ENCODE measurements at regions not wholly inside any gene's neighbourhood (a gene's known extent, or its start where the extent isn't known, plus 50 kb on each side); places are given as distances from the start of the nearest gene placed in this dataset.

DNA sequence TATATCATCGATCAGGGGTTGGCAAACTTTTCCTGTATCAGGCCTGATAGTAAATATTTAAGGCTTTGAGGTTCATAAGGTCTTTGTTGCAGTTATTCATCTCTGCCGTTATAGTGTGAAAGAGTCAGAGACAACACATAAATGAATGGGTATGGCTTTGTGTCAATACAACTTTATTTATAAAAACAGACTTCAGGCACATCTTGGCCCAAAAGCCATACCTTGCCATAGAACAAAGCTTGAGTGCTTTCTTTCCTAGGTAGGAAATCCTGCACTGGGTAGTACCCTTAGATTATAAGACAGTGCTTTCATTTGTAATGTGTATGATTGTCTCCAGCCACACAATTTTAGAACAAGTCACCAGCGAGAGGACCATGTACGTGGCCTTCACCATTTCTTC is 58.9 kb upstream of the MAGI1 start (continued):
- TF ChIP-seq, protein P1, sequence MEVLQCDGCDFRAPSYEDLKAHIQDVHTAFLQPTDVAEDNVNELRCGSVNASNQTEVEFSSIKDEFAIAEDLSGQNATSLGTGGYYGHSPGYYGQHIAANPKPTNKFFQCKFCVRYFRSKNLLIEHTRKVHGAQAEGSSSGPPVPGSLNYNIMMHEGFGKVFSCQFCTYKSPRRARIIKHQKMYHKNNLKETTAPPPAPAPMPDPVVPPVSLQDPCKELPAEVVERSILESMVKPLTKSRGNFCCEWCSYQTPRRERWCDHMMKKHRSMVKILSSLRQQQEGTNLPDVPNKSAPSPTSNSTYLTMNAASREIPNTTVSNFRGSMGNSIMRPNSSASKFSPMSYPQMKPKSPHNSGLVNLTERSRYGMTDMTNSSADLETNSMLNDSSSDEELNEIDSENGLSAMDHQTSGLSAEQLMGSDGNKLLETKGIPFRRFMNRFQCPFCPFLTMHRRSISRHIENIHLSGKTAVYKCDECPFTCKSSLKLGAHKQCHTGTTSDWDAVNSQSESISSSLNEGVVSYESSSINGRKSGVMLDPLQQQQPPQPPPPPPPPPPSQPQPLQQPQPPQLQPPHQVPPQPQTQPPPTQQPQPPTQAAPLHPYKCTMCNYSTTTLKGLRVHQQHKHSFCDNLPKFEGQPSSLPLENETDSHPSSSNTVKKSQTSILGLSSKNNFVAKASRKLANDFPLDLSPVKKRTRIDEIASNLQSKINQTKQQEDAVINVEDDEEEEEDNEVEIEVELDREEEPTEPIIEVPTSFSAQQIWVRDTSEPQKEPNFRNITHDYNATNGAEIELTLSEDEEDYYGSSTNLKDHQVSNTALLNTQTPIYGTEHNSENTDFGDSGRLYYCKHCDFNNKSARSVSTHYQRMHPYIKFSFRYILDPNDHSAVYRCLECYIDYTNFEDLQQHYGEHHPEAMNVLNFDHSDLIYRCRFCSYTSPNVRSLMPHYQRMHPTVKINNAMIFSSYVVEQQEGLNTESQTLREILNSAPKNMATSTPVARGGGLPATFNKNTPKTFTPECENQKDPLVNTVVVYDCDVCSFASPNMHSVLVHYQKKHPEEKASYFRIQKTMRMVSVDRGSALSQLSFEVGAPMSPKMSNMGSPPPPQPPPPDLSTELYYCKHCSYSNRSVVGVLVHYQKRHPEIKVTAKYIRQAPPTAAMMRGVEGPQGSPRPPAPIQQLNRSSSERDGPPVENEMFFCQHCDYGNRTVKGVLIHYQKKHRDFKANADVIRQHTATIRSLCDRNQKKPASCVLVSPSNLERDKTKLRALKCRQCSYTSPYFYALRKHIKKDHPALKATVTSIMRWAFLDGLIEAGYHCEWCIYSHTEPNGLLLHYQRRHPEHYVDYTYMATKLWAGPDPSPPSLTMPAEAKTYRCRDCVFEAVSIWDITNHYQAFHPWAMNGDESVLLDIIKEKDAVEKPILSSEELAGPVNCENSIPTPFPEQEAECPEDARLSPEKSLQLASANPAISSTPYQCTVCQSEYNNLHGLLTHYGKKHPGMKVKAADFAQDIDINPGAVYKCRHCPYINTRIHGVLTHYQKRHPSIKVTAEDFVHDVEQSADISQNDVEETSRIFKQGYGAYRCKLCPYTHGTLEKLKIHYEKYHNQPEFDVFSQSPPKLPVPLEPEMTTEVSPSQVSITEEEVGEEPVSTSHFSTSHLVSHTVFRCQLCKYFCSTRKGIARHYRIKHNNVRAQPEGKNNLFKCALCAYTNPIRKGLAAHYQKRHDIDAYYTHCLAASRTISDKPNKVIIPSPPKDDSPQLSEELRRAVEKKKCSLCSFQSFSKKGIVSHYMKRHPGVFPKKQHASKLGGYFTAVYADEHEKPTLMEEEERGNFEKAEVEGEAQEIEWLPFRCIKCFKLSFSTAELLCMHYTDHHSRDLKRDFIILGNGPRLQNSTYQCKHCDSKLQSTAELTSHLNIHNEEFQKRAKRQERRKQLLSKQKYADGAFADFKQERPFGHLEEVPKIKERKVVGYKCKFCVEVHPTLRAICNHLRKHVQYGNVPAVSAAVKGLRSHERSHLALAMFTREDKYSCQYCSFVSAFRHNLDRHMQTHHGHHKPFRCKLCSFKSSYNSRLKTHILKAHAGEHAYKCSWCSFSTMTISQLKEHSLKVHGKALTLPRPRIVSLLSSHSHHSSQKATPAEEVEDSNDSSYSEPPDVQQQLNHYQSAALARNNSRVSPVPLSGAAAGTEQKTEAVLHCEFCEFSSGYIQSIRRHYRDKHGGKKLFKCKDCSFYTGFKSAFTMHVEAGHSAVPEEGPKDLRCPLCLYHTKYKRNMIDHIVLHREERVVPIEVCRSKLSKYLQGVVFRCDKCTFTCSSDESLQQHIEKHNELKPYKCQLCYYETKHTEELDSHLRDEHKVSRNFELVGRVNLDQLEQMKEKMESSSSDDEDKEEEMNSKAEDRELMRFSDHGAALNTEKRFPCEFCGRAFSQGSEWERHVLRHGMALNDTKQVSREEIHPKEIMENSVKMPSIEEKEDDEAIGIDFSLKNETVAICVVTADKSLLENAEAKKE (CRISPR knock-in tag; IDR thresholded peaks at IDR 0.05): no peak
- TF ChIP-seq JUNB (IDR thresholded peaks at IDR 0.05; ENCODE audit: unreplicated experiment): no peak
- TF ChIP-seq, protein P2, sequence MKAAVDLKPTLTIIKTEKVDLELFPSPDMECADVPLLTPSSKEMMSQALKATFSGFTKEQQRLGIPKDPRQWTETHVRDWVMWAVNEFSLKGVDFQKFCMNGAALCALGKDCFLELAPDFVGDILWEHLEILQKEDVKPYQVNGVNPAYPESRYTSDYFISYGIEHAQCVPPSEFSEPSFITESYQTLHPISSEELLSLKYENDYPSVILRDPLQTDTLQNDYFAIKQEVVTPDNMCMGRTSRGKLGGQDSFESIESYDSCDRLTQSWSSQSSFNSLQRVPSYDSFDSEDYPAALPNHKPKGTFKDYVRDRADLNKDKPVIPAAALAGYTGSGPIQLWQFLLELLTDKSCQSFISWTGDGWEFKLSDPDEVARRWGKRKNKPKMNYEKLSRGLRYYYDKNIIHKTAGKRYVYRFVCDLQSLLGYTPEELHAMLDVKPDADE (IDR thresholded peaks at IDR 0.05): no peak
- no peak for TF ChIP-seq ZNF331 (CRISPR knock-in tag; IDR thresholded peaks at IDR 0.05; ENCODE audit: low read depth)
- no peak for TF ChIP-seq EZH2 (IDR thresholded peaks at IDR 0.05; ENCODE audit: low read depth, unreplicated experiment)

DNA sequence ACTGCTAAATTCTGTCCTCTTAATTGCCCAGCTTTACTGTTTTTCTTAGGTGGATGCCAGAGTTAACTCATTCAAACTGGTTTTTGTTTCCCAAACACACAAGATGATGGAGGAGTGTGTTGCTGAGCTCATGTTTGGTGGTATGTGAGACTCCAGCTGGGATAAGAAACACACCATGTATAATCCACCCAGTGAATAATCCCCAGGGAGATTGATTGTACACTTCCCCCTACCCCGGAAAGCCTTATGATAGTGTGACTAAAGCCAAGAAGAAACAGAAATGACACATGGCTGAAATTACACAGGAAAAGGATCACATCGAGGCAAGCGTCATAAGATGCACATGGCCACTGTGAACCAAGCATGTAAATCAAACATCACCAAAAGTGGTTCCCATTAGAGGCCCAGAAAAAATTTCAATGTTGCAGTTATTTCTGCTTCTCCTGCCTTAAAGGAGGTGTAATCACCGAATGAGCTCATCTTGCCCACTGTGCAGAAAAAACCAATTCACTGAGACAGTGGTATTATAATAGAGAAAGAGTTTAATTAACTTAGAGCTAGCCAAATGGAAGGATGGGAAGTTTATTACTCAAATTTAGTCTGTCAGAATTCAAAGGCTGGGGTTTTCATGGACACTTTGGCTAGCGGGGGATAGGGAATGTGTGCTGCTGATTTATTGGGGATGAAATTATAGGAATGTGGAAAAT is 56.7 kb upstream of the MAGI1 start:
- H3K4me2 ChIP-seq: no peak overlapping the region

More for the DNA sequence above, 56.7 kb upstream of the MAGI1 start:
- TF ChIP-seq NANOG (IDR thresholded peaks at IDR 0.05; ENCODE audit: borderline replicate concordance) (no peak), STAT1 (IDR thresholded peaks at IDR 0.05; ENCODE audit: unreplicated experiment) (no peak), CREB1 (CRISPR knock-in tag; IDR thresholded peaks at IDR 0.05; ENCODE audit: low read depth) (no peak), ZNF114 (CRISPR knock-in tag; IDR thresholded peaks at IDR 0.05) (no peak), EZH2 (IDR thresholded peaks at IDR 0.05; ENCODE audit: low read depth, unreplicated experiment) (no peak), ZNF331 (CRISPR knock-in tag; IDR thresholded peaks at IDR 0.05; ENCODE audit: low read depth) (no peak), JUNB (IDR thresholded peaks at IDR 0.05; ENCODE audit: unreplicated experiment) (no peak)
- TF ChIP-seq, protein P3, sequence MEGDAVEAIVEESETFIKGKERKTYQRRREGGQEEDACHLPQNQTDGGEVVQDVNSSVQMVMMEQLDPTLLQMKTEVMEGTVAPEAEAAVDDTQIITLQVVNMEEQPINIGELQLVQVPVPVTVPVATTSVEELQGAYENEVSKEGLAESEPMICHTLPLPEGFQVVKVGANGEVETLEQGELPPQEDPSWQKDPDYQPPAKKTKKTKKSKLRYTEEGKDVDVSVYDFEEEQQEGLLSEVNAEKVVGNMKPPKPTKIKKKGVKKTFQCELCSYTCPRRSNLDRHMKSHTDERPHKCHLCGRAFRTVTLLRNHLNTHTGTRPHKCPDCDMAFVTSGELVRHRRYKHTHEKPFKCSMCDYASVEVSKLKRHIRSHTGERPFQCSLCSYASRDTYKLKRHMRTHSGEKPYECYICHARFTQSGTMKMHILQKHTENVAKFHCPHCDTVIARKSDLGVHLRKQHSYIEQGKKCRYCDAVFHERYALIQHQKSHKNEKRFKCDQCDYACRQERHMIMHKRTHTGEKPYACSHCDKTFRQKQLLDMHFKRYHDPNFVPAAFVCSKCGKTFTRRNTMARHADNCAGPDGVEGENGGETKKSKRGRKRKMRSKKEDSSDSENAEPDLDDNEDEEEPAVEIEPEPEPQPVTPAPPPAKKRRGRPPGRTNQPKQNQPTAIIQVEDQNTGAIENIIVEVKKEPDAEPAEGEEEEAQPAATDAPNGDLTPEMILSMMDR (conservative IDR thresholded peaks at IDR 0.05; ENCODE audit: low read depth in 2 of 2): no peak
- TF ChIP-seq, protein P2 (IDR thresholded peaks at IDR 0.05): no peak
- Histone ChIP-seq H2AFZ (0 out of 2 replicates have a peak overlapping the region, but pooled peaks have one; percentile 38), H3K9me2 (ENCODE audit: insufficient read depth) (no peaks in the 10 kb centered on the region), H3K79me2 (replicated peaks; ENCODE audit: insufficient read depth) (no peaks in the 10 kb centered on the region), H3K36me3 (ENCODE audit: insufficient read depth) (no peaks in the 10 kb centered on the region), H3F3A (replicated peaks; ENCODE audit: low read depth) (no peaks in the 10 kb centered on the region), H4K20me1 (replicated peaks; ENCODE audit: insufficient read depth) (no peaks in the 10 kb centered on the region), H3K27me3 (ENCODE audit: insufficient read depth) (no peaks in the 10 kb centered on the region), H3K4me1 (ENCODE audit: insufficient read depth) (no peaks in the 10 kb centered on the region), H3K4me3 (no peak overlapping the region), H3K27ac (ENCODE audit: low read depth) (no peak overlapping the region)
- ATAC-seq (no peak), DNase-seq (ENCODE audit: low spot score) (no peak)
- Mint-ChIP-seq H3K27ac (no peak overlapping the region), H3K27me3 (ENCODE audit: insufficient read depth, low read depth, poor library complexity) (peaks cover 7% of the 10 kb centered on the region), H3K9me3 (no peaks in the 10 kb centered on the region), H3K4me3 (no peak overlapping the region), H3K4me1 (peaks cover 7% of the 10 kb centered on the region; the same call in 1 of the 3 replicates), H3K36me3 (ENCODE audit: low read depth) (no peaks in the 10 kb centered on the region)

All from GM23338 (cell line).